PC-3 (cell line): ENCODE measurements at regions not wholly inside any gene's neighbourhood (a gene's known extent, or its start where the extent isn't known, plus 50 kb on each side); places are given as distances from the start of the nearest gene placed in this dataset.
A peak's percentile ranks its signal among the peaks of the same experiment; 100 is the strongest.

Source experiments
- ATAC-seq: fragments of 200-7000 bp; cut with Tn5 transposase; 2 replicates; pipeline ENCODE4 v1.9.1; 2020; ENCODE audit warnings: mild to moderate bottlenecking, moderate library complexity
- BruUV-seq: library from RNA; stranded (reverse); fragments of 400-500 nt; replicated peaks from 2 replicates; lab custom pipeline; 2021; lab: Mats Ljungman, UMichigan
- CTCF ChIA-PET: fragments of 300-600 bp; sonication (Branson Sonifier 250); formaldehyde crosslinking; loops from one replicate; lab custom pipeline; 2022; ENCODE audit warnings: antibody characterized with exemption; lab: Charles Lee
- POLR2A ChIA-PET: fragments of 300-600 bp; sonication (Branson Sonifier 250); formaldehyde crosslinking; loops from one replicate; lab custom pipeline; 2022; ENCODE audit warnings: antibody characterized with exemption; ENCODE audit not compliant: unreplicated experiment; lab: Charles Lee
- DNase-seq: peaks from one replicate; pipeline ENCODE4 v3.0.0-alpha.2; 2015
- H2AFZ ChIP-seq: fragments of 300-600 bp; sonication (generic); 2 replicates; pipeline ENCODE4 v1.6.0; 2016; ENCODE audit warnings: antibody characterized with exemption, low read length
- H3F3A ChIP-seq: fragments of 300-600 bp; sonication (generic); one replicate; pipeline ENCODE4 v1.6.0; 2017; ENCODE audit warnings: antibody characterized with exemption, low read length, control low read depth, mild to moderate bottlenecking; ENCODE audit not compliant: unreplicated experiment
- H3K27ac ChIP-seq: fragments of 300-600 bp; sonication (generic); 2 replicates; pipeline ENCODE4 v1.5.1; 2016; ENCODE audit warnings: mild to moderate bottlenecking, low read length
- H3K27me3 ChIP-seq: fragments of 300-600 bp; sonication (generic); 2 replicates; pipeline ENCODE4 v1.6.1; 2016; ENCODE audit warnings: low read length, mixed read lengths
- H3K36me3 ChIP-seq: fragments of 300-600 bp; sonication (generic); 2 replicates; pipeline ENCODE4 v1.6.1; 2016; ENCODE audit warnings: low read depth, mixed run types, low read length, mixed read lengths
- H3K4me1 ChIP-seq: fragments of 300-600 bp; sonication (generic); 2 replicates; pipeline ENCODE4 v1.5.1; 2016; ENCODE audit warnings: low read length; ENCODE audit not compliant: insufficient read depth
- H3K4me2 ChIP-seq: fragments of 300-600 bp; sonication (generic); 2 replicates; pipeline ENCODE4 v1.6.0; 2016; ENCODE audit warnings: low read length
- H3K4me3 ChIP-seq: fragments of 300-600 bp; sonication (generic); 2 replicates; pipeline ENCODE4 v1.5.1; 2016; ENCODE audit warnings: mild to moderate bottlenecking, low read length, mixed read lengths
- H3K79me2 ChIP-seq: fragments of 300-600 bp; sonication (generic); 2 replicates; pipeline ENCODE4 v1.6.1; 2017; ENCODE audit warnings: low read length, mixed read lengths
- H3K9ac ChIP-seq: fragments of 300-600 bp; sonication (generic); 2 replicates; pipeline ENCODE4 v1.6.0; 2016; ENCODE audit warnings: mild to moderate bottlenecking, low read length
- H3K9me2 ChIP-seq: fragments of 300-600 bp; sonication (generic); replicated peaks from 2 replicates; pipeline ENCODE4 v1.6.1; 2016; ENCODE audit warnings: mixed run types, low read length, mixed read lengths
- H3K9me3 ChIP-seq: fragments of 300-600 bp; sonication (generic); 2 replicates; pipeline ENCODE4 v1.6.1; 2016; ENCODE audit warnings: low read length, mixed read lengths
- H4K20me1 ChIP-seq: fragments of 300-600 bp; sonication (generic); 2 replicates; pipeline ENCODE4 v1.6.1; 2016; ENCODE audit warnings: low read length, mixed read lengths
- CTCF ChIP-seq: fragments of 300-600 bp; sonication (generic); conservative IDR thresholded peaks from 2 replicates; pipeline ENCODE4 v1.5.1; 2017; ENCODE audit warnings: antibody characterized with exemption, low read depth, mild to moderate bottlenecking, low read length
- EZH2 ChIP-seq: fragments of 300-600 bp; sonication (generic); IDR thresholded peaks from one replicate; pipeline ENCODE4 v1.6.1; 2017; ENCODE audit warnings: antibody characterized with exemption, mild to moderate bottlenecking, low read length; ENCODE audit not compliant: unreplicated experiment
- EZH2phosphoT487 ChIP-seq: fragments of 300-600 bp; sonication (generic); IDR thresholded peaks from 2 replicates; pipeline ENCODE4 v1.6.1; 2018; ENCODE audit warnings: mild to moderate bottlenecking, antibody characterized with exemption, low read length, borderline replicate concordance
- intact Hi-C: fragments of 100-400 bp; cut with micrococcal nuclease; formaldehyde crosslinking; loops from 2 replicates; pipeline ENCODE4 v1.9.0; 2023

DNA sequence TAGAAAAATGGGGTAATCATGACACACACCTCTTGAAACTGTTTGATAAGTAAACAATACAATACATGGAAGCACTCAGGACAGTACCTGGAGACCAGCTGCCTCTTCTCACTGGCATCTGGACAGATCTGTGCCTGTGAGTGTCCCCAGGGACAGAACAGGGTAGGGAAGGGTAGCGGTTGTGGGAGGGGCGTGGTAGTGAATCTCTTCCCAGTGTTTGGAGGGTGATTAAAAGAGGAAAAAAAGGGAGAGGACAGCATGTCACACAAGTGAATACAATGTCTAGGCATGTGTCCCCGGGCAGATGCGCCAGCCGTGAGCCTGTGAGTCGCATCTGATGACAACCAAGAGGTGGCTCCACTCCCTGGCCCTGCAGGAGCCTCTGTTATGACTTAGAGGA, 138.8 kb upstream of the MSX1 start:
- Histone ChIP-seq H2AFZ (no peak overlapping the region), H3K9ac (no peak overlapping the region), H3K9me2 (no peaks in the 10 kb centered on the region), H3F3A (no peaks in the 10 kb centered on the region), H3K4me1 (no peaks in the 10 kb centered on the region), H3K4me2 (no peak overlapping the region), H3K36me3 (no peaks in the 10 kb centered on the region), H3K9me3 (no peaks in the 10 kb centered on the region), H4K20me1 (no peaks in the 10 kb centered on the region), H3K79me2 (no peaks in the 10 kb centered on the region), H3K27ac (no peak overlapping the region), H3K27me3 (no peaks in the 10 kb centered on the region), H3K4me3 (no peak overlapping the region)
- DNase-seq: no peak
- no peak for TF ChIP-seq EZH2phosphoT487
- TF ChIP-seq CTCF: no peak
- no peak for TF ChIP-seq EZH2
- BruUV-seq: no TSS peak
- intact Hi-C loops: no loop called here
- ChIA-PET CTCF (no interaction called here), POLR2A (no interaction called here)
- no peak for ATAC-seq

GRCh38 chr4:4719436-4719835, 140.0 kb upstream of the MSX1 start:
- no peaks in the 10 kb centered on the region for H3K9me2 ChIP-seq
- no peak overlapping the region for H3K27ac ChIP-seq
- ATAC-seq (no peak), DNase-seq (no peak)
- no peaks in the 10 kb centered on the region for H3K9me3 ChIP-seq
- no TSS peak for BruUV-seq
- no peaks in the 10 kb centered on the region for H3K27me3 ChIP-seq
- no peak overlapping the region for H2AFZ ChIP-seq
- H3K4me3 ChIP-seq: no peak overlapping the region
- H4K20me1 ChIP-seq: no peaks in the 10 kb centered on the region
- no peaks in the 10 kb centered on the region for H3F3A ChIP-seq
- no peak overlapping the region for H3K9ac ChIP-seq
- no peaks in the 10 kb centered on the region for H3K36me3 ChIP-seq
- no peak overlapping the region for H3K4me2 ChIP-seq
- TF ChIP-seq EZH2 (no peak), CTCF (no peak), EZH2phosphoT487 (no peak)
- no peaks in the 10 kb centered on the region for H3K79me2 ChIP-seq
- CTCF ChIA-PET: no interaction called here
- H3K4me1 ChIP-seq: no peaks in the 10 kb centered on the region
- intact Hi-C loops: no loop called here
- POLR2A ChIA-PET: no interaction called here

DNA sequence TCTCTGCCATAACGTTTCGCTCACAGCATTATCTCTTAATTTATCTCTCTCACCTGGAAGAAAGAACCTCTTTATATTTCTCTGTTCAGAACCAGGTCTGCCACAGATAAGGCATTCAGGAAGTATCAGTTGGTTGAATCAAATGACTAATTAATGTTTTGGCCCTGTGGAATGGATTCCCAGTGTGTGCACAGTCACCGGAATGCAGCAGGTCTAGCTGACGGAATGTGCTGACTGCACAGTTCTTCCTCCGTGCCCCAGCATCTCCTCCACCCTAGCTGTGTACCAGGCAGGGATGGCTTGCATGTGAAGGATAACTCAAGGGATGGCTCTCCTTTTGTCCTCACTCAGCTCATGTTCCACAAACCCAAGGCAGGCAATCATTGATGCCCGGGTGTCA, 141.8 kb upstream of the MSX1 start:
- Histone ChIP-seq H3K4me3 (no peak overlapping the region), H3K27me3 (no peaks in the 10 kb centered on the region), H3F3A (no peaks in the 10 kb centered on the region), H4K20me1 (no peaks in the 10 kb centered on the region), H2AFZ (no peak overlapping the region), H3K79me2 (no peaks in the 10 kb centered on the region), H3K4me1 (no peaks in the 10 kb centered on the region), H3K9me2 (no peaks in the 10 kb centered on the region), H3K27ac (no peak overlapping the region), H3K4me2 (no peak overlapping the region), H3K36me3 (no peaks in the 10 kb centered on the region), H3K9ac (no peak overlapping the region), H3K9me3 (no peaks in the 10 kb centered on the region)
- ChIA-PET POLR2A (no interaction called here), CTCF (no interaction called here)
- intact Hi-C loops: no loop called here
- DNase-seq (peak; percentile 19), ATAC-seq (no peak)
- no TSS peak for BruUV-seq
- TF ChIP-seq EZH2 (no peak), CTCF (no peak), EZH2phosphoT487 (no peak)
